Liver (tissue), 3 donors: ENCODE measurements at regions not wholly inside any gene's neighbourhood (a gene's known extent, or its start where the extent isn't known, plus 50 kb on each side); places are given as distances from the start of the nearest gene placed in this dataset.

Source experiments
- ATF3 ChIP-seq: IDR thresholded peaks from 2 replicates; pipeline ENCODE4 v1.6.1; 2016; ENCODE audit warnings: antibody characterized with exemption
- CTCF ChIP-seq: fragments of 150-350 bp; IDR thresholded peaks from 2 replicates; pipeline ENCODE4 v1.5.1; 2017; ENCODE audit warnings: improper control_type of control experiment, low read depth, low read length; ENCODE audit not compliant: missing input control
- GABPA ChIP-seq, 2 donors: IDR thresholded peaks in 1 of 2; conservative IDR thresholded peaks in 1 of 2; 2 replicates each; pipeline ENCODE4 v1.6.1; 2016; ENCODE audit warnings: antibody characterized with exemption in 2 of 2, mild to moderate bottlenecking in 1 of 2, moderate library complexity in 1 of 2
- HNF4G ChIP-seq: IDR thresholded peaks from 2 replicates; pipeline ENCODE4 v1.6.1; 2016; ENCODE audit warnings: antibody characterized with exemption
- JUND ChIP-seq, 2 donors: IDR thresholded peaks; 2 replicates each; pipeline ENCODE4 v1.6.1; 2016; ENCODE audit warnings: antibody characterized with exemption in 2 of 2
- MAX ChIP-seq: IDR thresholded peaks from 2 replicates; pipeline ENCODE4 v1.6.1; 2016; ENCODE audit warnings: antibody characterized with exemption
- NR2F2 ChIP-seq: IDR thresholded peaks from 2 replicates; pipeline ENCODE4 v1.6.1; 2016; ENCODE audit warnings: antibody characterized with exemption
- RAD21 ChIP-seq, 2 donors: IDR thresholded peaks; 2 replicates each; pipeline ENCODE4 v1.6.1; 2016; ENCODE audit warnings: antibody characterized with exemption in 2 of 2, mild to moderate bottlenecking in 2 of 2
- REST ChIP-seq: IDR thresholded peaks from 2 replicates; pipeline ENCODE4 v1.6.1; 2016; ENCODE audit warnings: antibody characterized with exemption, mild to moderate bottlenecking
- RXRA ChIP-seq, 2 donors: IDR thresholded peaks; 2 replicates each; pipeline ENCODE4 v1.6.1; 2017 to 2018; ENCODE audit warnings: antibody characterized with exemption in 2 of 2, mild to moderate bottlenecking in 1 of 2
- SP1 ChIP-seq: IDR thresholded peaks from 2 replicates; pipeline ENCODE4 v1.6.1; 2018; ENCODE audit warnings: antibody characterized with exemption, mild to moderate bottlenecking
- TAF1 ChIP-seq: conservative IDR thresholded peaks from 2 replicates; pipeline ENCODE4 v1.6.1; 2016; ENCODE audit warnings: antibody characterized with exemption, mild to moderate bottlenecking
- YY1 ChIP-seq: IDR thresholded peaks from 2 replicates; pipeline ENCODE4 v1.6.1; 2016; ENCODE audit warnings: antibody characterized with exemption, mild to moderate bottlenecking
- ZBTB33 ChIP-seq: IDR thresholded peaks from 2 replicates; pipeline ENCODE4 v1.6.1; 2016; ENCODE audit warnings: antibody characterized with exemption
- donor health status: healthy.
- donor health status: healthy.

DNA sequence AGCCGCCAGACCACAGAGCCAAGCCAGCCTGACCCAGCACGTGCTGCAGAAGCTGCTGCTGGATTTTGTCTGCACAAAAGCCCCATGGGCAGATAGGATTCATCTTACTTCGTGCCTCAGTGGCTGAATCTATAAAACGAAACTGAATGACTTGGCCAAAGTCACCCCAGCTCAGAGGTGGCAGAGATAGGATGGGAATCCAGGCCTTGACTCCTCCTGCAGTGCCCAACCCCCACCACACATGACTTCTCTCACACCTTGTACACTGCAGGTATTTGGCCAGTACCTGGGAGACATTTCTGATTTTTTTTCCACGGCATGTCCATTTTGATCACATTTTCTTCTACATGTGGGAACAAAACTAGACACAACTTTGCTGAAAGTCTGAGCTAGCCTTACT, 182.1 kb downstream of the ANKRD60 start:
- no peak for TF ChIP-seq YY1
- no peak for TF ChIP-seq CTCF
- no peak for TF ChIP-seq JUND (IDR thresholded peaks at IDR 0.05)
- TF ChIP-seq NR2F2, result no peak
- TF ChIP-seq MAX, result no peak
- no peak for TF ChIP-seq REST
- no peak for TF ChIP-seq ATF3
- no peak for TF ChIP-seq TAF1
- no peak for TF ChIP-seq ZBTB33
- no peak for TF ChIP-seq GABPA (IDR thresholded peaks at IDR 0.05 in 1 of 2, conservative IDR thresholded peaks at IDR 0.05 in 1 of 2)
- TF ChIP-seq SP1, result no peak
- TF ChIP-seq RAD21 (IDR thresholded peaks at IDR 0.05), result no peak
- TF ChIP-seq HNF4G, result no peak
- no peak for TF ChIP-seq RXRA (IDR thresholded peaks at IDR 0.05)
